ENCODE measurements at regions not wholly inside any gene's neighbourhood (a gene's known extent, or its start where the extent isn't known, plus 50 kb on each side); places are given as distances from the start of the nearest gene placed in this dataset.

DNA sequence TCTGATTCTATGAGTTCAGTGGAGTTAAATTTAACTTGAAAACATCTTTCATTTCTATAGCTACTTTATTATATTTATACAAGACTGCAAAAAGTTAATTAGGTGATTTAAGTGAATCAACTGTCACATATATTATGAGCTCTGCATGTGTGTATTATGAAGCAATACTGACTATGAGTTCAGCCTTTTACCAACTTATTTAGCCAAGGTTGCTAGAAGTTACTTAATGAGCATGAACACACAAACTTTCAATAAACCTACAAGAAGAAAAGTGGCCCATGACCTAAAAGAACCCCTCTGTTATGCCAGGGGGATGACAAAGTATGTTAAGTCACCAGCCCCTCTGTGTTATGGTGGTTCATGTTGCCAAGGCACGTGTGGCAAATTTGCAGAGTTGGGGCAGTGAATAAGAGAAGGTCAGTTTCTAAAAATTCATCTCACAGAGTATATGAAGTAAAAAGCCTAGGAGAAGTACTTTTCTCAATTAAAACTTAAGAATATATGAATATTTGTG, 86.7 kb upstream of the LYPLAL1 start:
- H3K27me3 ChIP-seq (ENCODE audit: control insufficient read depth in 2 of 2, insufficient read depth in 2 of 2, low read length in 2 of 2), result no peaks in the 10 kb centered on the region
- no peaks in the 10 kb centered on the region for H4K20me1 ChIP-seq (replicated peaks; ENCODE audit: control insufficient read depth, insufficient read depth, low read length)
- H3K4me1 ChIP-seq (replicated peaks in 1 of 2; ENCODE audit: control insufficient read depth in 2 of 2, insufficient read depth in 2 of 2, low read length in 2 of 2), result peaks cover 4 to 33% of the 10 kb centered on the region in 2 experiments; a peak in 4 of 5 replicates
- H2AFZ ChIP-seq (ENCODE audit: low read depth, low read length), result peak overlapping the region; percentile 51; the same call in 1 of the 2 replicates
- no peaks in the 10 kb centered on the region for H3K79me2 ChIP-seq (ENCODE audit: control insufficient read depth, insufficient read depth, low read length)
- ATAC-seq (no peak), FAIRE-seq (no peak), DNase-seq (ENCODE audit: extremely low read depth in 1 of 4, low spot score in 3 of 4) (no peak)
- in situ Hi-C loops (cut with MboI), result no loop called here
- no peak overlapping the region for H3K4me2 ChIP-seq (ENCODE audit: insufficient read depth, low read length)
- no peaks in the 10 kb centered on the region for H3K9me3 ChIP-seq (replicated peaks; ENCODE audit: control insufficient read depth, insufficient read depth, low read depth, low read length)
- no peak overlapping the region for H3K4me3 ChIP-seq
- ChIA-PET POLR2A (no interaction called here), CTCF (ENCODE audit: low intra/inter-chr PET ratio) (no interaction called here)
- WGBS (ENCODE audit: insufficient coverage, low coverage, missing lambda C conversion rate), result 50% methylated on average over 1 of the region's 1 CpG
- H3K27ac ChIP-seq (ENCODE audit: extremely low read depth, low read depth, low read length), result no peak overlapping the region
- no peaks in the 10 kb centered on the region for H3K9me1 ChIP-seq (ENCODE audit: control insufficient read depth, insufficient read depth, low read length)
- H3K9ac ChIP-seq (ENCODE audit: insufficient read depth in 1 of 2, low read depth in 2 of 2, low read length in 2 of 2), result no peak overlapping the region
- H3K36me3 ChIP-seq (ENCODE audit: control insufficient read depth, insufficient read depth, low read length), result no peaks in the 10 kb centered on the region
- no TSS peak for BruUV-seq (replicated peaks)
- intact Hi-C loops (cut with micrococcal nuclease), result no loop called here
- TF ChIP-seq LCOR (CRISPR knock-in tag; IDR thresholded peaks at IDR 0.05) (no peak), XRCC3 (IDR thresholded peaks at IDR 0.05) (no peak), CEBPG (CRISPR knock-in tag; IDR thresholded peaks at IDR 0.05) (no peak), CEBPG (tag; conservative IDR thresholded peaks at IDR 0.05 in 1 of 2, IDR thresholded peaks at IDR 0.05 in 1 of 2) (peak in 1 of 2 experiments; percentile 82; a peak in 2 of 4 replicates), GATA2 (CRISPR knock-in tag; IDR thresholded peaks at IDR 0.05) (no peak), ZNF444 (CRISPR knock-in tag; IDR thresholded peaks at IDR 0.05) (no peak), ZNF146 (CRISPR knock-in tag; IDR thresholded peaks at IDR 0.05; ENCODE audit: unreplicated experiment) (no peak), PTRF (tag; IDR thresholded peaks at IDR 0.05) (no peak), SP1 (CRISPR knock-in tag; IDR thresholded peaks at IDR 0.05) (no peak)
- TF ChIP-seq, protein P1, sequence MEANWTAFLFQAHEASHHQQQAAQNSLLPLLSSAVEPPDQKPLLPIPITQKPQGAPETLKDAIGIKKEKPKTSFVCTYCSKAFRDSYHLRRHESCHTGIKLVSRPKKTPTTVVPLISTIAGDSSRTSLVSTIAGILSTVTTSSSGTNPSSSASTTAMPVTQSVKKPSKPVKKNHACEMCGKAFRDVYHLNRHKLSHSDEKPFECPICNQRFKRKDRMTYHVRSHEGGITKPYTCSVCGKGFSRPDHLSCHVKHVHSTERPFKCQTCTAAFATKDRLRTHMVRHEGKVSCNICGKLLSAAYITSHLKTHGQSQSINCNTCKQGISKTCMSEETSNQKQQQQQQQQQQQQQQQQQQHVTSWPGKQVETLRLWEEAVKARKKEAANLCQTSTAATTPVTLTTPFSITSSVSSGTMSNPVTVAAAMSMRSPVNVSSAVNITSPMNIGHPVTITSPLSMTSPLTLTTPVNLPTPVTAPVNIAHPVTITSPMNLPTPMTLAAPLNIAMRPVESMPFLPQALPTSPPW (CRISPR knock-in tag; IDR thresholded peaks at IDR 0.05), result 0 out of 2 replicates have a peak, but pooled peaks have one; percentile 1
- TF ChIP-seq, protein P2, sequence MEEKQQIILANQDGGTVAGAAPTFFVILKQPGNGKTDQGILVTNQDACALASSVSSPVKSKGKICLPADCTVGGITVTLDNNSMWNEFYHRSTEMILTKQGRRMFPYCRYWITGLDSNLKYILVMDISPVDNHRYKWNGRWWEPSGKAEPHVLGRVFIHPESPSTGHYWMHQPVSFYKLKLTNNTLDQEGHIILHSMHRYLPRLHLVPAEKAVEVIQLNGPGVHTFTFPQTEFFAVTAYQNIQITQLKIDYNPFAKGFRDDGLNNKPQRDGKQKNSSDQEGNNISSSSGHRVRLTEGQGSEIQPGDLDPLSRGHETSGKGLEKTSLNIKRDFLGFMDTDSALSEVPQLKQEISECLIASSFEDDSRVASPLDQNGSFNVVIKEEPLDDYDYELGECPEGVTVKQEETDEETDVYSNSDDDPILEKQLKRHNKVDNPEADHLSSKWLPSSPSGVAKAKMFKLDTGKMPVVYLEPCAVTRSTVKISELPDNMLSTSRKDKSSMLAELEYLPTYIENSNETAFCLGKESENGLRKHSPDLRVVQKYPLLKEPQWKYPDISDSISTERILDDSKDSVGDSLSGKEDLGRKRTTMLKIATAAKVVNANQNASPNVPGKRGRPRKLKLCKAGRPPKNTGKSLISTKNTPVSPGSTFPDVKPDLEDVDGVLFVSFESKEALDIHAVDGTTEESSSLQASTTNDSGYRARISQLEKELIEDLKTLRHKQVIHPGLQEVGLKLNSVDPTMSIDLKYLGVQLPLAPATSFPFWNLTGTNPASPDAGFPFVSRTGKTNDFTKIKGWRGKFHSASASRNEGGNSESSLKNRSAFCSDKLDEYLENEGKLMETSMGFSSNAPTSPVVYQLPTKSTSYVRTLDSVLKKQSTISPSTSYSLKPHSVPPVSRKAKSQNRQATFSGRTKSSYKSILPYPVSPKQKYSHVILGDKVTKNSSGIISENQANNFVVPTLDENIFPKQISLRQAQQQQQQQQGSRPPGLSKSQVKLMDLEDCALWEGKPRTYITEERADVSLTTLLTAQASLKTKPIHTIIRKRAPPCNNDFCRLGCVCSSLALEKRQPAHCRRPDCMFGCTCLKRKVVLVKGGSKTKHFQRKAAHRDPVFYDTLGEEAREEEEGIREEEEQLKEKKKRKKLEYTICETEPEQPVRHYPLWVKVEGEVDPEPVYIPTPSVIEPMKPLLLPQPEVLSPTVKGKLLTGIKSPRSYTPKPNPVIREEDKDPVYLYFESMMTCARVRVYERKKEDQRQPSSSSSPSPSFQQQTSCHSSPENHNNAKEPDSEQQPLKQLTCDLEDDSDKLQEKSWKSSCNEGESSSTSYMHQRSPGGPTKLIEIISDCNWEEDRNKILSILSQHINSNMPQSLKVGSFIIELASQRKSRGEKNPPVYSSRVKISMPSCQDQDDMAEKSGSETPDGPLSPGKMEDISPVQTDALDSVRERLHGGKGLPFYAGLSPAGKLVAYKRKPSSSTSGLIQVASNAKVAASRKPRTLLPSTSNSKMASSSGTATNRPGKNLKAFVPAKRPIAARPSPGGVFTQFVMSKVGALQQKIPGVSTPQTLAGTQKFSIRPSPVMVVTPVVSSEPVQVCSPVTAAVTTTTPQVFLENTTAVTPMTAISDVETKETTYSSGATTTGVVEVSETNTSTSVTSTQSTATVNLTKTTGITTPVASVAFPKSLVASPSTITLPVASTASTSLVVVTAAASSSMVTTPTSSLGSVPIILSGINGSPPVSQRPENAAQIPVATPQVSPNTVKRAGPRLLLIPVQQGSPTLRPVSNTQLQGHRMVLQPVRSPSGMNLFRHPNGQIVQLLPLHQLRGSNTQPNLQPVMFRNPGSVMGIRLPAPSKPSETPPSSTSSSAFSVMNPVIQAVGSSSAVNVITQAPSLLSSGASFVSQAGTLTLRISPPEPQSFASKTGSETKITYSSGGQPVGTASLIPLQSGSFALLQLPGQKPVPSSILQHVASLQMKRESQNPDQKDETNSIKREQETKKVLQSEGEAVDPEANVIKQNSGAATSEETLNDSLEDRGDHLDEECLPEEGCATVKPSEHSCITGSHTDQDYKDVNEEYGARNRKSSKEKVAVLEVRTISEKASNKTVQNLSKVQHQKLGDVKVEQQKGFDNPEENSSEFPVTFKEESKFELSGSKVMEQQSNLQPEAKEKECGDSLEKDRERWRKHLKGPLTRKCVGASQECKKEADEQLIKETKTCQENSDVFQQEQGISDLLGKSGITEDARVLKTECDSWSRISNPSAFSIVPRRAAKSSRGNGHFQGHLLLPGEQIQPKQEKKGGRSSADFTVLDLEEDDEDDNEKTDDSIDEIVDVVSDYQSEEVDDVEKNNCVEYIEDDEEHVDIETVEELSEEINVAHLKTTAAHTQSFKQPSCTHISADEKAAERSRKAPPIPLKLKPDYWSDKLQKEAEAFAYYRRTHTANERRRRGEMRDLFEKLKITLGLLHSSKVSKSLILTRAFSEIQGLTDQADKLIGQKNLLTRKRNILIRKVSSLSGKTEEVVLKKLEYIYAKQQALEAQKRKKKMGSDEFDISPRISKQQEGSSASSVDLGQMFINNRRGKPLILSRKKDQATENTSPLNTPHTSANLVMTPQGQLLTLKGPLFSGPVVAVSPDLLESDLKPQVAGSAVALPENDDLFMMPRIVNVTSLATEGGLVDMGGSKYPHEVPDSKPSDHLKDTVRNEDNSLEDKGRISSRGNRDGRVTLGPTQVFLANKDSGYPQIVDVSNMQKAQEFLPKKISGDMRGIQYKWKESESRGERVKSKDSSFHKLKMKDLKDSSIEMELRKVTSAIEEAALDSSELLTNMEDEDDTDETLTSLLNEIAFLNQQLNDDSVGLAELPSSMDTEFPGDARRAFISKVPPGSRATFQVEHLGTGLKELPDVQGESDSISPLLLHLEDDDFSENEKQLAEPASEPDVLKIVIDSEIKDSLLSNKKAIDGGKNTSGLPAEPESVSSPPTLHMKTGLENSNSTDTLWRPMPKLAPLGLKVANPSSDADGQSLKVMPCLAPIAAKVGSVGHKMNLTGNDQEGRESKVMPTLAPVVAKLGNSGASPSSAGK (IDR thresholded peaks at IDR 0.05), result no peak
